SK-N-SH (cell line): ENCODE measurements at regions not wholly inside any gene's neighbourhood (a gene's known extent, or its start where the extent isn't known, plus 50 kb on each side); places are given as distances from the start of the nearest gene placed in this dataset.
A peak's percentile ranks its signal among the peaks of the same experiment; 100 is the strongest.

ENCODE experiments used
- CTCF ChIA-PET: fragments of 300-600, 350-600 bp; formaldehyde crosslinking; extraction: SDS; loops from one replicate; lab custom pipeline; 2021; lab: Yijun Ruan, JAX
- POLR2A ChIA-PET: fragments of 350-600 bp; sonication (Branson Sonifier 250); formaldehyde crosslinking; extraction: SDS; loops from one replicate; lab custom pipeline; 2020; ENCODE audit warnings: antibody characterized with exemption, inconsistent platforms; lab: Yijun Ruan, JAX
- DNase-seq: peaks from one replicate; pipeline ENCODE4 v3.0.0; 2012
- H2AFZ ChIP-seq: fragments of 200-600 bp; sonication (generic); 2 replicates; pipeline ENCODE4 v1.8.1; 2016; ENCODE audit warnings: antibody characterized with exemption, mild to moderate bottlenecking, low read depth
- H3F3A ChIP-seq: fragments of 200-600 bp; sonication (generic); replicated peaks from 2 replicates; pipeline ENCODE3; 2016; ENCODE audit warnings: antibody characterized with exemption, mild to moderate bottlenecking; ENCODE audit not compliant: insufficient read depth
- H3K27ac ChIP-seq, 2 experiments: fragments of 200-500 bp in 1 of 2; fragments of 200-600 bp in 1 of 2; sonication (Bioruptor generic) in 1 of 2; sonication (generic), shearing (Covaris generic) in 1 of 2; 2 replicates each; pipeline versions ENCODE4 v1.5.1 to v1.6.1; 2014 to 2016; ENCODE audit warnings: low read depth in 2 of 2, inconsistent platforms in 1 of 2, low read length in 1 of 2, mild to moderate bottlenecking in 1 of 2, mixed read lengths in 1 of 2
- H3K27me3 ChIP-seq: fragments of 200-600 bp; sonication (generic), shearing (Covaris generic); 2 replicates; pipeline ENCODE4 v1.6.1; 2016; ENCODE audit warnings: mixed run types; ENCODE audit not compliant: insufficient read depth
- H3K36me3 ChIP-seq, 2 experiments: fragments of 200-500 bp in 1 of 2; fragments of 200-600 bp in 1 of 2; sonication (Bioruptor generic) in 1 of 2; sonication (generic) in 1 of 2; replicated peaks in 1 of 2; 2 replicates each; pipeline versions ENCODE3 to v1.5.1; 2014 to 2016; ENCODE audit warnings: low read length in 1 of 2, mild to moderate bottlenecking in 1 of 2; ENCODE audit not compliant: insufficient read depth in 2 of 2, control insufficient read depth in 1 of 2
- H3K4me1 ChIP-seq, 2 experiments: fragments of 200-500 bp in 1 of 2; fragments of 200-600 bp in 1 of 2; sonication (Bioruptor generic) in 1 of 2; sonication (generic), shearing (Covaris generic) in 1 of 2; 2 replicates each; pipeline versions ENCODE4 v1.5.1 to v1.6.1; 2014 to 2016; ENCODE audit warnings: low read depth in 1 of 2, low read length in 1 of 2, mixed run types in 1 of 2; ENCODE audit not compliant: insufficient read depth in 2 of 2, control insufficient read depth in 1 of 2
- H3K4me2 ChIP-seq: fragments of 200-600 bp; sonication (generic), shearing (Covaris generic); 2 replicates; pipeline ENCODE4 v1.6.1; 2017; ENCODE audit warnings: mixed run types
- H3K4me3 ChIP-seq, 2 experiments: fragments of 200-500 bp in 1 of 2; fragments of 200-600 bp in 1 of 2; sonication (Bioruptor generic) in 1 of 2; sonication (generic), shearing (Covaris generic) in 1 of 2; 2 replicates each; pipeline versions ENCODE4 v1.5.1 to v1.8.1; 2014 to 2016; ENCODE audit warnings: low read depth in 2 of 2, inconsistent platforms in 1 of 2, low read length in 1 of 2, mild to moderate bottlenecking in 1 of 2, mixed read lengths in 1 of 2, moderate library complexity in 1 of 2
- H3K79me2 ChIP-seq: fragments of 200-600 bp; sonication (generic); 2 replicates; pipeline ENCODE4 v1.8.1; 2017; ENCODE audit warnings: mild to moderate bottlenecking; ENCODE audit not compliant: insufficient read depth
- H3K9ac ChIP-seq: fragments of 200-600 bp; sonication (generic); 2 replicates; pipeline ENCODE4 v1.6.1; 2017; ENCODE audit warnings: mixed run types
- H3K9me2 ChIP-seq: fragments of 200-600 bp; sonication (generic); 2 replicates; pipeline ENCODE4 v1.6.1; 2017; ENCODE audit warnings: mixed run types
- H3K9me3 ChIP-seq: fragments of 200-600 bp; sonication (generic); 2 replicates; pipeline ENCODE4 v1.6.1; 2017; ENCODE audit warnings: mixed run types, mild to moderate bottlenecking, moderate library complexity
- H4K20me1 ChIP-seq: fragments of 200-600 bp; sonication (generic); 2 replicates; pipeline ENCODE4 v1.6.1; 2017; ENCODE audit warnings: mild to moderate bottlenecking, mixed run types; ENCODE audit not compliant: insufficient read depth
- CHD2 ChIP-seq: fragments of 150-350 bp; IDR thresholded peaks from 2 replicates; pipeline ENCODE4 v1.6.1; 2018; ENCODE audit warnings: low read length; ENCODE audit not compliant: partially characterized antibody
- ELF1 ChIP-seq: IDR thresholded peaks from 2 replicates; pipeline ENCODE4 v1.4.0; 2012
- EP300 ChIP-seq, 2 experiments: IDR thresholded peaks; 2 replicates each; pipeline versions ENCODE4 v1.4.0 to v1.6.1; 2012; ENCODE audit warnings: borderline replicate concordance in 1 of 2, low read depth in 1 of 2, low read length in 1 of 2
- EZH2phosphoT487 ChIP-seq: fragments of 200-600 bp; sonication (generic); IDR thresholded peaks from 2 replicates; pipeline ENCODE4 v1.6.1; 2017; ENCODE audit warnings: low read depth, mixed run types, mild to moderate bottlenecking, antibody characterized with exemption, moderate library complexity, borderline replicate concordance
- FOSL2 ChIP-seq: IDR thresholded peaks from 2 replicates; pipeline ENCODE4 v1.4.0; 2012; ENCODE audit warnings: low read depth, mild to moderate bottlenecking, moderate library complexity, borderline replicate concordance
- FOXJ3 ChIP-seq: sonication (generic); formaldehyde crosslinking; IDR thresholded peaks from 2 replicates; pipeline ENCODE4 v1.5.1; 2020; ENCODE audit warnings: mild to moderate bottlenecking, missing genetic modification reagents
- GATA2 ChIP-seq: sonication (generic); formaldehyde crosslinking; IDR thresholded peaks from 2 replicates; pipeline ENCODE4 v1.5.0; 2020; ENCODE audit warnings: mild to moderate bottlenecking, missing genetic modification reagents
- MEF2A ChIP-seq: IDR thresholded peaks from 2 replicates; pipeline ENCODE4 v1.4.0; 2012; ENCODE audit warnings: low read depth, borderline replicate concordance
- MXI1 ChIP-seq: IDR thresholded peaks from 2 replicates; pipeline ENCODE4 v1.6.1; 2012; ENCODE audit warnings: mild to moderate bottlenecking, low read depth, low read length, improper control_type of control experiment
- POLR2AphosphoS5 ChIP-seq: IDR thresholded peaks from 2 replicates; pipeline ENCODE4 v1.6.1; 2012; ENCODE audit warnings: low read depth, low read length
- RAD21 ChIP-seq: IDR thresholded peaks from 2 replicates; pipeline ENCODE4 v1.6.1; 2012; ENCODE audit warnings: mild to moderate bottlenecking, low read length
- RCOR1 ChIP-seq: fragments of 150-350 bp; IDR thresholded peaks from 2 replicates; pipeline ENCODE4 v1.6.1; 2017; ENCODE audit warnings: antibody characterized with exemption, low read length
- REST ChIP-seq: IDR thresholded peaks from 2 replicates; pipeline ENCODE4 v1.6.1; 2012; ENCODE audit warnings: mild to moderate bottlenecking, low read depth, low read length, moderate library complexity
- RXRA ChIP-seq: IDR thresholded peaks from 2 replicates; pipeline ENCODE4 v1.4.0; 2012; ENCODE audit warnings: low read depth, mild to moderate bottlenecking, borderline replicate concordance
- SMC3 ChIP-seq: IDR thresholded peaks from 2 replicates; pipeline ENCODE4 v1.6.1; 2012; ENCODE audit warnings: low read depth, low read length, improper control_type of control experiment
- TCF12 ChIP-seq: IDR thresholded peaks from 2 replicates; pipeline ENCODE4 v1.4.0; 2012
- TEAD4 ChIP-seq: IDR thresholded peaks from 2 replicates; pipeline ENCODE4 v1.4.0; 2012; ENCODE audit warnings: mild to moderate bottlenecking, borderline replicate concordance; ENCODE audit not compliant: insufficient read depth
- WGBS: methylation state at CpG from one replicate; pipeline ENCODE4 v1.1.6; 2017; ENCODE audit warnings: low lambda C conversion rate; 5-methylcytosine and 5-hydroxymethylcytosine counted together
- TF ChIP-seq, protein P1 (sequence below): fragments of 200-600 bp; sonication (generic); IDR thresholded peaks from 2 replicates; pipeline ENCODE4 v1.6.1; 2017; ENCODE audit warnings: antibody characterized with exemption, mild to moderate bottlenecking, moderate library complexity
- TF ChIP-seq, protein P2 (sequence below): IDR thresholded peaks from 2 replicates; pipeline ENCODE4; 2012

- WGBS: 93% methylated on average over 1 of the region's 1 CpG
- peak overlapping the region in 1 of 2 experiments; percentile 82; a peak in 2 of 4 replicates for H3K27ac ChIP-seq
- H4K20me1 ChIP-seq: no peaks in the 10 kb centered on the region
- H3K4me3 ChIP-seq: no peak overlapping the region
- no peaks in the 10 kb centered on the region for H3K36me3 ChIP-seq
- H3K27me3 ChIP-seq: no peaks in the 10 kb centered on the region
- H3K4me2 ChIP-seq: no peak overlapping the region
- ChIA-PET CTCF (interaction anchor here (1.7 to 2.2 kb wide), 2 partner anchors 76 to 520 kb away, joined by 5 to 11 read pairs; no protein-coding TSS in a partner anchor), POLR2A (no interaction called here)
- no peaks in the 10 kb centered on the region for H3K79me2 ChIP-seq
- H3K9me2 ChIP-seq: no peaks in the 10 kb centered on the region
- H3K4me1 ChIP-seq: peaks cover 0 to 32% of the 10 kb centered on the region in 2 experiments; a peak in 2 of 4 replicates
- DNase-seq: no peak
- H3K9me3 ChIP-seq: no peaks in the 10 kb centered on the region
- TF ChIP-seq RAD21: peak; percentile 19
- peak; percentile 46; the same call in 1 of the 2 replicates for TF ChIP-seq GATA2 (CRISPR knock-in tag)
- peak in 1 of 2 experiments; percentile 78; a peak in 2 of 4 replicates for TF ChIP-seq EP300 (IDR thresholded peaks at IDR 0.05; ENCODE audit: borderline replicate concordance in 1 of 2, low read depth in 1 of 2, low read length in 1 of 2)
- TF ChIP-seq, protein P1, sequence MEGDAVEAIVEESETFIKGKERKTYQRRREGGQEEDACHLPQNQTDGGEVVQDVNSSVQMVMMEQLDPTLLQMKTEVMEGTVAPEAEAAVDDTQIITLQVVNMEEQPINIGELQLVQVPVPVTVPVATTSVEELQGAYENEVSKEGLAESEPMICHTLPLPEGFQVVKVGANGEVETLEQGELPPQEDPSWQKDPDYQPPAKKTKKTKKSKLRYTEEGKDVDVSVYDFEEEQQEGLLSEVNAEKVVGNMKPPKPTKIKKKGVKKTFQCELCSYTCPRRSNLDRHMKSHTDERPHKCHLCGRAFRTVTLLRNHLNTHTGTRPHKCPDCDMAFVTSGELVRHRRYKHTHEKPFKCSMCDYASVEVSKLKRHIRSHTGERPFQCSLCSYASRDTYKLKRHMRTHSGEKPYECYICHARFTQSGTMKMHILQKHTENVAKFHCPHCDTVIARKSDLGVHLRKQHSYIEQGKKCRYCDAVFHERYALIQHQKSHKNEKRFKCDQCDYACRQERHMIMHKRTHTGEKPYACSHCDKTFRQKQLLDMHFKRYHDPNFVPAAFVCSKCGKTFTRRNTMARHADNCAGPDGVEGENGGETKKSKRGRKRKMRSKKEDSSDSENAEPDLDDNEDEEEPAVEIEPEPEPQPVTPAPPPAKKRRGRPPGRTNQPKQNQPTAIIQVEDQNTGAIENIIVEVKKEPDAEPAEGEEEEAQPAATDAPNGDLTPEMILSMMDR: no peak
- H2AFZ ChIP-seq: no peak overlapping the region
- H3K9ac ChIP-seq: no peak overlapping the region
- no peaks in the 10 kb centered on the region for H3F3A ChIP-seq
Measured at GRCh38 chr1:208728815-208729214, 484.6 kb upstream of the PLXNA2 start.

DNA sequence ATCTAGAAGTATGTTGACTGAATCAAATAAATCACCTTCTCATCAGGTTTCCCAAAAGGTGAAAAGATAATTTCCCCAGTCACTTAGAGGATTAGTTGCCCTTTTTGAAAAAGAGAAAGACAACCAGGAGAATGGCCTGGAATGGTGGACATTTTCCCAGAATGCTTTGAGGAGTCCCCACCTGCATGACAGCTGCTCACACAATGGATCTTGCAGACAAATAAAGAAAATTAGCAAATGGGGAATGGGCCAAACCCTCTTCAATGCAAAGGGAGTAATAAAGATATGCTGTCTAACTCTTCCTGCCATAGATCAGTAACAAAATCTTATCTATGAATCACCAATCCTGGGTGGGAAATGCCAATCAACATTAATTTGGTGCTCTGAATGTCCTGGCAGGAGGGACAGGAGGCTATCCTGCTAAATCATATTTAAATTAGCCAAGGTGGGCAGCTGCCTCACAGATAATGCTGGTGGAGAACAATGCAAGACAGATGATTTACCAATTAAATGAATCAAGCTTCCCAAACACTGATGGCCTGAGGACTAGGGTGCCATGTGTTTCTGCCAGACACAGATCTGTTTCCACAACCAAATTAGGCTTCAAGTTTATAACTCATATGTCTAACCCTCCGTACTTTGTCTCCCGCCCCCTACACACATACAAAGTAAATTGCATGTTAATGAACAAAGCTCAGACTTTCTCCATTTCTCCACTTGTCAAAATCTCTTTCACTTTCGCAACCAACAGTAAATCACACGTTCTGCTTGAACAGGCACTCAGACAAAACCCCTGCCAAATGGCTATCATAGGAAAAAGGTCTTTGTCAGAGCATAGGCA lies 488.0 kb upstream of the PLXNA2 start:
- peak; percentile 81 for DNase-seq
- H3K9me2 ChIP-seq: no peaks in the 10 kb centered on the region
- H3K36me3 ChIP-seq: no peaks in the 10 kb centered on the region
- peaks cover 0 to 28% of the 10 kb centered on the region in 2 experiments; a peak in 2 of 4 replicates for H3K4me1 ChIP-seq
- peak overlapping the region; percentile 1 to 38; a peak in 3 of 4 replicates for H3K4me3 ChIP-seq
- peak overlapping the region; percentile 16; the same call in 1 of the 2 replicates for H2AFZ ChIP-seq
- no peak overlapping the region for H3K9ac ChIP-seq
- H3K79me2 ChIP-seq: no peaks in the 10 kb centered on the region
- 7% methylated on average over 4 of the region's 4 CpGs for WGBS
- ChIA-PET POLR2A (no interaction called here), CTCF (interaction anchor here (0.7 to 2.0 kb wide), 8 partner anchors 8 to 516 kb away, joined by 3 to 9 read pairs (median 4); no protein-coding TSS in a partner anchor)
- peak overlapping the region; percentile 53 for H3K4me2 ChIP-seq
- no peaks in the 10 kb centered on the region for H3K9me3 ChIP-seq
- peak overlapping the region in 1 of 2 experiments; percentile 99; a peak in 2 of 4 replicates for H3K27ac ChIP-seq
- H3F3A ChIP-seq: no peaks in the 10 kb centered on the region
- no peaks in the 10 kb centered on the region for H4K20me1 ChIP-seq
- TF ChIP-seq MXI1 (peak; percentile 66; the same call in 1 of the 2 replicates), CHD2 (peak; percentile 91), TCF12 (peak; percentile 70), RXRA (no peak), POLR2AphosphoS5 (peak; percentile 48; the same call in 1 of the 2 replicates), REST (no peak), EZH2phosphoT487 (no peak), EP300 (IDR thresholded peaks at IDR 0.05; ENCODE audit: borderline replicate concordance in 1 of 2, low read depth in 1 of 2, low read length in 1 of 2) (peak; percentile 20 to 98; a peak in 3 of 4 replicates), TEAD4 (peak; percentile 57; the same call in 1 of the 2 replicates), FOXJ3 (CRISPR knock-in tag) (peak; percentile 82), MEF2A (no peak), FOSL2 (no peak), ELF1 (no peak), GATA2 (CRISPR knock-in tag) (peak; percentile 97), SMC3 (0 out of 2 replicates have a peak, but pooled peaks have one; percentile 21), RAD21 (peak; percentile 19), RCOR1 (peak; percentile 97)
- TF ChIP-seq, protein P2, sequence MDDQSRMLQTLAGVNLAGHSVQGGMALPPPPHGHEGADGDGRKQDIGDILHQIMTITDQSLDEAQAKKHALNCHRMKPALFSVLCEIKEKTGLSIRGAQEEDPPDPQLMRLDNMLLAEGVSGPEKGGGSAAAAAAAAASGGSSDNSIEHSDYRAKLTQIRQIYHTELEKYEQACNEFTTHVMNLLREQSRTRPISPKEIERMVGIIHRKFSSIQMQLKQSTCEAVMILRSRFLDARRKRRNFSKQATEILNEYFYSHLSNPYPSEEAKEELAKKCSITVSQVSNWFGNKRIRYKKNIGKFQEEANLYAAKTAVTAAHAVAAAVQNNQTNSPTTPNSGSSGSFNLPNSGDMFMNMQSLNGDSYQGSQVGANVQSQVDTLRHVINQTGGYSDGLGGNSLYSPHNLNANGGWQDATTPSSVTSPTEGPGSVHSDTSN: peak; percentile 12; the same call in 1 of the 2 replicates
- no peaks in the 10 kb centered on the region for H3K27me3 ChIP-seq
